Activated B cell treated with CpG ODN at 0.5 μM for 24 hours (primary cell): ENCODE measurements at regions not wholly inside any gene's neighbourhood (a gene's known extent, or its start where the extent isn't known, plus 50 kb on each side); places are given as distances from the start of the nearest gene placed in this dataset.

Experiments
- ATAC-seq: fragments of 200-7000 bp; cut with Tn5 transposase; one replicate; pipeline ENCODE4 v1.10.0; 2021; ENCODE audit warnings: low read depth, mild to moderate bottlenecking, moderate library complexity
- CTCF ChIA-PET: fragments of 350-600 bp; sonication (Branson Sonifier 250); formaldehyde crosslinking; loops from one replicate; lab custom pipeline; 2021; ENCODE audit warnings: antibody characterized with exemption; lab: Charles Lee
- POLR2A ChIA-PET: fragments of 350-600 bp; sonication (Branson Sonifier 250); formaldehyde crosslinking; loops from one replicate; lab custom pipeline; 2021; ENCODE audit warnings: antibody characterized with exemption; lab: Charles Lee
- DNase-seq: peaks from one replicate; pipeline ENCODE4 v3.0.0; 2022
- H3K27ac Mint-ChIP-seq: one replicate; pipeline ENCODE4 v1.8.0; 2020; ENCODE audit warnings: mixed read lengths
- H3K27me3 Mint-ChIP-seq: one replicate; pipeline ENCODE4 v1.8.0; 2021; ENCODE audit warnings: mixed read lengths
- H3K36me3 Mint-ChIP-seq: one replicate; pipeline ENCODE4 v1.8.0; 2021; ENCODE audit warnings: low read depth, mixed read lengths
- H3K4me1 Mint-ChIP-seq: one replicate; pipeline ENCODE4 v1.8.0; 2021; ENCODE audit warnings: mixed read lengths
- H3K4me3 Mint-ChIP-seq: one replicate; pipeline ENCODE4 v1.8.0; 2020; ENCODE audit warnings: mild to moderate bottlenecking, mixed read lengths
- H3K9me3 Mint-ChIP-seq: one replicate; pipeline ENCODE4 v1.8.0; 2020; ENCODE audit warnings: mixed read lengths
- intact Hi-C: fragments of 100-400 bp; cut with micrococcal nuclease; formaldehyde crosslinking; loops from one replicate; pipeline ENCODE4 v1.15.1; 2024
- TF ChIP-seq, protein P1 (sequence below): fragments of 200-600 bp; IDR thresholded peaks from one replicate; pipeline ENCODE4 v1.8.0; 2022; ENCODE audit warnings: antibody characterized with exemption, mild to moderate bottlenecking

DNA sequence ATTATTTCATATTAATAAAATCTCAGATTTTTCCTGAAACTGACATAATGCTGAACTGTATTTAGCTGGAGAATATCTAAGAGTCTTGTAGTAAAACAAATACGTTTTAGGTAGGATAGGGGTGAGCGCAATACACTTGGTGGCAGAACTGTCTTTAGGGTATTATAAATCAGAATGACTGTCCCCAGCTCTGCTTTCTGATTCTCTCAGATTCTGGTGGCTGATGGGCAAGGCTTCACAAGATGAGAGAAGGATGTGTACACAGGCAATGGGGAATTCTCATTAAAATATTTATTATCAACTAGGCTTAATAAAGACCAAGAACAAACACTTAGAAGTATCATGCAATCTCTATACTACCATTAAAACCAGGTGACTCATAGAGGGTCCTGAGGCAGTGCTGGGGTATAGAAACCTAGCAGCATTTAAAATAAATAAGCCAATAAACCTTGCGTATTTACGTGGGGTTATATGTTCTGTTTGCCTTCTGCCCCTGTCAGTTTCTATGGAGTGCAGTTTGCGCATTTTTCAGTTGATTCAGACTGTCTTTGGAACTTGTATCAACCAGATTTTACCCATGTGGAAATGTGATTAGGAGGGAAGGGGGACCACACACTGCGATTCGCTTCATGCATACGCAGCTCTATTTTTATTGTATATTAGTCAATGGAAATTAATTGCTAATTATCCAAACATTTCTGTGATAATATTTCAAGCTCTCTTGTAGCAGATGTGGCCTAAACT lies 1150.7 kb upstream of the WWC1 start:
- ATAC-seq (no peak), DNase-seq (no peak)
- no peaks in the 10 kb centered on the region for H3K4me1 Mint-ChIP-seq
- peaks cover 12% of the 10 kb centered on the region for H3K9me3 Mint-ChIP-seq
- no peak overlapping the region for H3K4me3 Mint-ChIP-seq
- TF ChIP-seq, protein P1, sequence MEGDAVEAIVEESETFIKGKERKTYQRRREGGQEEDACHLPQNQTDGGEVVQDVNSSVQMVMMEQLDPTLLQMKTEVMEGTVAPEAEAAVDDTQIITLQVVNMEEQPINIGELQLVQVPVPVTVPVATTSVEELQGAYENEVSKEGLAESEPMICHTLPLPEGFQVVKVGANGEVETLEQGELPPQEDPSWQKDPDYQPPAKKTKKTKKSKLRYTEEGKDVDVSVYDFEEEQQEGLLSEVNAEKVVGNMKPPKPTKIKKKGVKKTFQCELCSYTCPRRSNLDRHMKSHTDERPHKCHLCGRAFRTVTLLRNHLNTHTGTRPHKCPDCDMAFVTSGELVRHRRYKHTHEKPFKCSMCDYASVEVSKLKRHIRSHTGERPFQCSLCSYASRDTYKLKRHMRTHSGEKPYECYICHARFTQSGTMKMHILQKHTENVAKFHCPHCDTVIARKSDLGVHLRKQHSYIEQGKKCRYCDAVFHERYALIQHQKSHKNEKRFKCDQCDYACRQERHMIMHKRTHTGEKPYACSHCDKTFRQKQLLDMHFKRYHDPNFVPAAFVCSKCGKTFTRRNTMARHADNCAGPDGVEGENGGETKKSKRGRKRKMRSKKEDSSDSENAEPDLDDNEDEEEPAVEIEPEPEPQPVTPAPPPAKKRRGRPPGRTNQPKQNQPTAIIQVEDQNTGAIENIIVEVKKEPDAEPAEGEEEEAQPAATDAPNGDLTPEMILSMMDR, result no peak
- H3K27ac Mint-ChIP-seq, result no peak overlapping the region
- H3K27me3 Mint-ChIP-seq, result no peaks in the 10 kb centered on the region
- intact Hi-C loops, result no loop called here
- POLR2A ChIA-PET, result no interaction called here
- CTCF ChIA-PET, result no interaction called here
- H3K36me3 Mint-ChIP-seq, result no peaks in the 10 kb centered on the region

DNA sequence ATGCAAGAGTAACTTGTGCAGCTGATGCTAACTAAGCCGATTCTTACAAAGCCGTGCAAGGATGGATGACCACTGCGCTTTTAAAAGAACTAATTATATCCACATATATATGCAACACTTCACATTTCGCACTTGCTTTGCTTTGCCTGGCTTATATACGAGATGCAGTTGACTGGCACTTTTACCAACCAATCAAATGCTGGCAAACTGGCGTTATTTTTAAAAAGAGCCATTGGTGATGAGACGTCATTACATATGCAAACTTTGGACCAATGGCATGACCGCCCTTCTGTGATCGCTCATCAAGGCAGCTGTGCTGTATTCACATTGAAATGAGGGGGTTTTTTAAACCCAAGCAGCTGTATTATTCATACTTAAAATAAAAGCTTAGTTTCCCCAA lies 1147.7 kb upstream of the WWC1 start:
- ChIA-PET POLR2A (no interaction called here), CTCF (no interaction called here)
- H3K9me3 Mint-ChIP-seq, result peaks cover 5% of the 10 kb centered on the region
- ATAC-seq (no peak), DNase-seq (no peak)
- H3K36me3 Mint-ChIP-seq, result no peaks in the 10 kb centered on the region
- H3K27ac Mint-ChIP-seq, result no peak overlapping the region
- H3K4me1 Mint-ChIP-seq, result no peaks in the 10 kb centered on the region
- H3K4me3 Mint-ChIP-seq, result no peak overlapping the region
- intact Hi-C loops, result no loop called here
- TF ChIP-seq, protein P1, result no peak
- H3K27me3 Mint-ChIP-seq, result no peaks in the 10 kb centered on the region

DNA sequence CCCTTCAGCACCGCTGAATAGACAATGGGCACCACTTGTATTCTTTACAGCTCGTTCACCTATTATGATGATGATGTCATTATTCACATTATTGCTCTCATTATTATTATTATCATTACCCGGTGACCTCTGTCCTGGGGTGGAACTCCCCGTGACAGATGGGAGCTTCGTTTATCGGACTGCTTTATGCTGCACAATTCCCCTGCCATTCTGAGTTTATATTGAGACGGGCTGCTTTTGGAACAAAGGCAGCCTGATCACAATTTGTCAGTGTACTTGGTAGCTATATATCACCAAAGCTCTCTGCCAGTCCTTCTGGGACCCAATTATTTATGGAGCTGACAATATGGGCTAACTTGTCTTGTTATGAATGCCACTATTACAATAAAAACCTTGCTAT lies 1145.6 kb upstream of the WWC1 start:
- H3K36me3 Mint-ChIP-seq, result no peaks in the 10 kb centered on the region
- ATAC-seq, result no peak
- H3K27me3 Mint-ChIP-seq, result no peaks in the 10 kb centered on the region
- H3K4me3 Mint-ChIP-seq, result no peak overlapping the region
- H3K27ac Mint-ChIP-seq, result no peak overlapping the region
- ChIA-PET POLR2A (no interaction called here), CTCF (no interaction called here)
- intact Hi-C loops, result no loop called here
- TF ChIP-seq, protein P1, result no peak
- no peaks in the 10 kb centered on the region for H3K4me1 Mint-ChIP-seq
- H3K9me3 Mint-ChIP-seq, result peaks cover 7% of the 10 kb centered on the region
- DNase-seq, result no peak

DNA sequence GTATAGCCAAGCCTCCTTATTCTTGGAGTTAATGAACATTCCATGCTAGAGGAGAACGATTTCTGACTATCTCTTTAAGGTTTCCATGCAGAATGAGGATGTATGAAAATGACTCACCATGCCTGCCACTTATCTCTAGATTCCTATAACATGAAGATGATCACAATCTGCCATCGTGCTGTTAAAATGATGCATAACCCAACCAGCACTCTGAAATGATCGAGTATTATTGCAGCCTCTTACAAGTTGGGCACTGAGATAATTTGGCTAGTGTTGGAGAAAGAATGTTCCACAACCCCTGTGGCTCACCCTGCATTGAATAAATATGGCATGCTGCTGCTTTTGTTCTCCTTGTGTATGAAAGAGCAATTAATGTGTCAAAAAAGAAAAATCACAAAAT lies 1143.6 kb upstream of the WWC1 start:
- intact Hi-C loops, result no loop called here
- ChIA-PET POLR2A (no interaction called here), CTCF (no interaction called here)
- no peak for ATAC-seq
- H3K36me3 Mint-ChIP-seq, result no peaks in the 10 kb centered on the region
- peaks cover 7% of the 10 kb centered on the region for H3K9me3 Mint-ChIP-seq
- DNase-seq, result no peak
- TF ChIP-seq, protein P1, result no peak
- no peaks in the 10 kb centered on the region for H3K27me3 Mint-ChIP-seq
- H3K4me3 Mint-ChIP-seq, result no peak overlapping the region
- no peak overlapping the region for H3K27ac Mint-ChIP-seq
- H3K4me1 Mint-ChIP-seq, result no peaks in the 10 kb centered on the region

DNA sequence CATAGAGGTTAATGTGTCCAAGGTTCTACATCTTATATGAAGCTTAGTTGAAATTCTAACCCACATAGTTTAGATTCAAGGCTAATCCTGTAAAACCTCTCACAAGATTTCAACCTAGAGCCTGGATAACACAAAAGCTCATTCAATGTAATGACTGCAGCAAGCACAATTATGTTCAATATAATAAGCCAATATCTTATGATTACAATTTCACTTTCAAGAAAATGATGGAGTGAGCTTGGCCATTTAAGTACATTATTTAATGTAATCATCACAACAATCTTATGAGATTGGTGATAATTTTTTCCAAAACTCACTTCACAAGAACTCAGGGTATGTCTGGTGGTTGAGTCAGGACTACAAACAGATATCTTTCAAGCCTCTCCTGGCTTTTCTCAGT lies 1140.8 kb upstream of the WWC1 start:
- no peaks in the 10 kb centered on the region for H3K27me3 Mint-ChIP-seq
- no peaks in the 10 kb centered on the region for H3K4me1 Mint-ChIP-seq
- no peak overlapping the region for H3K4me3 Mint-ChIP-seq
- ChIA-PET POLR2A (no interaction called here), CTCF (no interaction called here)
- TF ChIP-seq, protein P1, result no peak
- H3K36me3 Mint-ChIP-seq, result no peaks in the 10 kb centered on the region
- H3K27ac Mint-ChIP-seq, result no peak overlapping the region
- ATAC-seq (no peak), DNase-seq (no peak)
- peaks cover 5% of the 10 kb centered on the region for H3K9me3 Mint-ChIP-seq
- intact Hi-C loops, result no loop called here
